ENCODE measurements at regions not wholly inside any gene's neighbourhood (a gene's known extent, or its start where the extent isn't known, plus 50 kb on each side); places are given as distances from the start of the nearest gene placed in this dataset.

- TF ChIP-seq, protein P1, sequence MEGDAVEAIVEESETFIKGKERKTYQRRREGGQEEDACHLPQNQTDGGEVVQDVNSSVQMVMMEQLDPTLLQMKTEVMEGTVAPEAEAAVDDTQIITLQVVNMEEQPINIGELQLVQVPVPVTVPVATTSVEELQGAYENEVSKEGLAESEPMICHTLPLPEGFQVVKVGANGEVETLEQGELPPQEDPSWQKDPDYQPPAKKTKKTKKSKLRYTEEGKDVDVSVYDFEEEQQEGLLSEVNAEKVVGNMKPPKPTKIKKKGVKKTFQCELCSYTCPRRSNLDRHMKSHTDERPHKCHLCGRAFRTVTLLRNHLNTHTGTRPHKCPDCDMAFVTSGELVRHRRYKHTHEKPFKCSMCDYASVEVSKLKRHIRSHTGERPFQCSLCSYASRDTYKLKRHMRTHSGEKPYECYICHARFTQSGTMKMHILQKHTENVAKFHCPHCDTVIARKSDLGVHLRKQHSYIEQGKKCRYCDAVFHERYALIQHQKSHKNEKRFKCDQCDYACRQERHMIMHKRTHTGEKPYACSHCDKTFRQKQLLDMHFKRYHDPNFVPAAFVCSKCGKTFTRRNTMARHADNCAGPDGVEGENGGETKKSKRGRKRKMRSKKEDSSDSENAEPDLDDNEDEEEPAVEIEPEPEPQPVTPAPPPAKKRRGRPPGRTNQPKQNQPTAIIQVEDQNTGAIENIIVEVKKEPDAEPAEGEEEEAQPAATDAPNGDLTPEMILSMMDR (conservative IDR thresholded peaks at IDR 0.05; ENCODE audit: low read length), result no peak
- TF ChIP-seq EZH2phosphoT487 (IDR thresholded peaks at IDR 0.05; ENCODE audit: borderline replicate concordance), result no peak
These were observed 331.6 kb downstream of the CCDC85A start for GRCh38 chr2:56515399-56515798.
